ENCODE measurements at regions not wholly inside any gene's neighbourhood (a gene's known extent, or its start where the extent isn't known, plus 50 kb on each side); places are given as distances from the start of the nearest gene placed in this dataset.
"Not testable (repeated sequence)": the region's sequence is repeated elsewhere in the genome, so short reads cannot be mapped to it uniquely, and the experiment has no call there.

DNA sequence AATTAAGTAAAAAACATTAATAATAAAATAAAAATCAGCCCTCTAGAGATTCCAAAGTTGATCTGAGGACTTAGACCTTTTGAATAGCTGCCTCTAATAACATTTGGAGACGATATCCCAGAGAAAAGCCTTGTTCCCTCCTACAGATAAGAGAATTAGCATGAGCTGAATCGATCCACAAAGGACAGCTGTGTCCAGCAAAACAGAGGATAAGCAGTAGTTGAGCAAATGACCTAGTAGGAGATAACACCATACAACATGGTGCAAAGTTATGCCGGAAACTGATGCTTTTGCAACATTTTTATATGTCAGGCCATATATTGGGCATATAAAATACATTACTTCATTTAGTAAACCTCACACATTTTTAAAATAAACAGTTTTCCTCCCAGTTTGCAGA lies 212.2 kb upstream of the PRR16 start:
- no peak for DNase-seq

GRCh38 chr5:120252839-120253238 lies 211.3 kb upstream of the PRR16 start:
- DNase-seq: no peak

GRCh38 chr5:120254385-120254784 lies 209.7 kb upstream of the PRR16 start:
- no peak for DNase-seq

DNA sequence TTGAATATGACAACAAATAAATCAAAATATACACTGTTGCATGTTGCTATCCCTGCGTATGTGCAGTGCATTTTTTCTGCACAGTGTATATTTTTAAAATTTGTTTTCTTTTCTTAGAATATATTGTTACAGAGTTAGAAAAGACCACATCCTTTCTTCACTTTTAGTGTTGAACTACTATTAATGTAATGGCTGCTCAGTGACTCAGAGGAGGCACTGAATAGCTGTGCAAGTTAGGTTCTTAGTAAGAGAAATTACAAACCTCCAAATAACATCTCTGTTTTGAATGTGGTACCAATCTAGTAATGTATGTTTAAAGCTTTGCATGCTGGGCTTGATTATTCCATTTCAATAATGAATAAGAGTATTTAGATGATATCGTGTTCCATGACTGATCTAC lies 208.9 kb upstream of the PRR16 start:
- DNase-seq: no peak

DNA sequence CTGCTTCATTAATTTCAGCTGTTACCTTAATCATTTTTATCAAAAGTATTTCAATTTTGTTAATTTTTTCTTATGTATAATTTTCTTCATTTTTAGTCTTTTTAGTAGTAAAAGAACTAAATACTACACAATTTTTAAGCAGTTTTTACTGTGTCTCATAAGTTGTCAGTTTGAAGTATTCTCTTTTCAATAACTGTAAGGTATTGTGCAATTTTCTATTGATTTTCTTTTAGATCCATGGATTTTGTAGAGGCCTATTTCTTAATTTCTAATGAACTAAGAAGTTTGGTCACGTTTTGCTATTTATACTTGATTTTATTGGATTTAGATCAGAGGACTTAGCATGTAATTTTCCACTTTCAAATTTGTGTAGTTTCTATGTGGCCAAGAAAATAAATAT lies 207.7 kb upstream of the PRR16 start:
- no peak for DNase-seq

DNA sequence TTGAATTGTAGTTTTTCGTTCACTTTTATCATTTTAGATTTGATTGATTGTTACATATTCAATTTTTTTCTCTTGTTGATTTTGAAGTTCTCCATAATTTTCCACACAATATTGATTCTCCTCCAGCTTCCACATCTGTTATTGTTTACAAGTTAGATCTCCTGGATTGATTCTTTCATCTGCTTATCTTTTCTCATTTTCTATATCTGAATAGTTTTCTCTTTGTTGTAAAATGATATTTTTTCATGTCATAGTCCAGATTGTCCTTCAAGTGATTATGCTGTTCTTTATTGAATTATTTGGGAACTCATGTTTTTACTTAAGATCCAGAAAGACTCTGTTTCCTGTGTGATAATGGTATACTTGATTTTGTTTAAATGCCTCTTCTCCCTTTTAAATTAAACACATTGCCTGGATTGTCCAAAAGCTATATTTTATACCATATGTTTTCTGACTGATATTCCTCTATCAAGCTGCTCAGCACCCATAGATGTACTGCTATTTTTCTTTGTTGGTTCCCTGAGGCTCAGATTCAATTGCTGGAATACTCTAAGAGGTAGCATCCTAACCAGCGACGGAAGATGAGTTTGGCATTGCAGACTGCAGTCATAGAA lies 206.6 kb upstream of the PRR16 start:
- DNase-seq: no peak

- no peak for DNase-seq
Observed at GRCh38 chr5:120258123-120258522, 206.0 kb upstream of the PRR16 start.

- DNase-seq: no peak
Observed at GRCh38 chr5:120260651-120261050, 203.4 kb upstream of the PRR16 start.

- DNase-seq: no peak
Observed at GRCh38 chr5:120270498-120270897, 193.6 kb upstream of the PRR16 start.

DNA sequence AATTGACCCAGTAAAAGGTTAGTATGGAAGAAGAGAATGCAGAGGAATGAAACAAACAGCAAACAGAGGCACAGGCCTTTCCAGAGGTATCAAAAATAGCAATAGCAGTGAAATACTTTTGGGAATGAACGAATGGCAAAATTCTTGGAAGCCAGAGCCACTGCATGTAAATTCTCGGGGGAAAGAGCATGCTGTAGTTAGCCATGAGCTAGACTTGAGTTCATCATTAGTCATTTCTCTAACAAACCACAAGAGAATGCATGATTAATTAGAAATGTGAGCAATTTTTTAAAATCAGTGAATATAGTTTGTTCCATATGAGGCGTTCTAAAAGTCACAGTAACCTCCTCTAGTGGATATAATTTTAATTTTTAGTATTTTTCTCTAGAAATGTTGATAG lies 170.3 kb upstream of the PRR16 start:
- DNase-seq: no peak

DNA sequence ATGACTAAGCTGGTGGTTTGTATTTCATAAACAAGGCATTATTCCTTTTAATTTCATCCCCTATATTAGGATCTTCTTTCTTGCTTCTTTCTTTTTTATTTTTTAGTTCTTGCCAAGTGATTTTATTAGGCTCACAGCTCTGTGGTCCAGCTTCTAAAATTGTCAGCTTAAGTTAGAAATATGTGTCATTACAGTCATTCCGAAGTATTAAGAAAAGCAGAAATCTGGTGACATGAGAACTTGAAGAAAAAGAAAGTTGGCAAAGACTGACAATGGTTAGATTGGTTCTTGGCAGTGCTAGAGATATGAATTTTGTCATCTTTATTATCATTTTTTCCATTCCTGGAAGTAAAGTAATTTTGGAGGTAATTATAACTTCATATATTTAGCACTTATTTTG lies 166.5 kb upstream of the PRR16 start:
- DNase-seq: no peak

DNA sequence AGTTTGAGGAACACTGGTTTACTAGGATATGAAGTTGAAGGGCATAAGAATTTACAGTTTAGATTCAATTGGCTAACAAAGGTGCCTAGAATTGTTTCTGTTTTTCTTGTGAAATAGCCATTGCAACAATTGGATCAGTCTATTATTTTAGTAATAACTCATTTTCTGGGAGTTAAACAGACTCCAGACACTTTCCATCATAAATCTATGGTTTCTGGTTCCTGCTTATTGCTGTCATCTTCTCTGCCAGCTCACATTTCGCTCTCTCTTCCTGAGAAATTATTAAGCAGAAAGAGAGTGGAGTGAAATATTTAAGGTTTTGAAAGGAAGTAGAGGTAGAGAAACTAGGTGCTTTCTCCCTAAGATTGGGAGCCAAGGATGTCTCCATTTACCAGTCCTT lies 165.1 kb upstream of the PRR16 start:
- DNase-seq: no peak

DNA sequence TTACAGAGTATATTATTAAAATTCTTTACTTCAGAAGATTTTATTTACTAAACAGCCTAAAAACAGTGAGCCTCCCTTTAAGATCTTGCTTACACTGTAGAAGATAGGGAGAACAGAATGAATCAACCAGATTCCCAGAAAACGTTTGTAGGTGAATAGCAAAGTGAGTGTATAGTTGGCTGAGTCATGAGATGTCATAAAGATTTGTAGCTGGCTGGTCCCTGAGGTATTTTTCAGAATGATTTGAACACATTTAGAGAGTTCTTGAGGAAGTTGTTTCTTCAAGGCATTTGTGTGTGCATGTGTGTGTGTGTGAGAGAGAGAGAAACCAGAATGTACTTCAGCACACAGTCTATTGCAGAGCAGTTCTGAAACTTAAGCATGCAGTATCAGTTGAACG lies 159.4 kb upstream of the PRR16 start:
- DNase-seq: no peak

- no peak for DNase-seq
Observed at GRCh38 chr5:120306303-120306702, 157.8 kb upstream of the PRR16 start.

DNA sequence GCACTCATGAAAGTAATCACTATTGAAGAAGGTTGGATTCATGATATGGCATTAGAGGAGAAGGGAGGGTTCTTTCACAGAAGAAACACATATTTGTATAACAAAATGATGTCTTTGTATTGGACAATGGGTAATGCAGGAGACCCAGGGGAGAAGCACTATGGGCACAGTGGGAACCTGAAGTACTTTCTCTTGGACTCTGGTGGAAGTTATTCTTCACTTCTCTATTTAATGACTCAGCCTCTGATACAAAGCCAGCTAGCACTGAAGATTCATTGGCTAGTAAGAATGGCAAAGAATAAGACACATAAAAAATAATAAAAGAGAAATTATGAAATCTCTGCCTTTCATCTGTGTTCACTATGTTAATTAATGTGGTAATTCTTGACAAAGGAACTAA lies 149.9 kb upstream of the PRR16 start:
- DNase-seq: no peak

DNA sequence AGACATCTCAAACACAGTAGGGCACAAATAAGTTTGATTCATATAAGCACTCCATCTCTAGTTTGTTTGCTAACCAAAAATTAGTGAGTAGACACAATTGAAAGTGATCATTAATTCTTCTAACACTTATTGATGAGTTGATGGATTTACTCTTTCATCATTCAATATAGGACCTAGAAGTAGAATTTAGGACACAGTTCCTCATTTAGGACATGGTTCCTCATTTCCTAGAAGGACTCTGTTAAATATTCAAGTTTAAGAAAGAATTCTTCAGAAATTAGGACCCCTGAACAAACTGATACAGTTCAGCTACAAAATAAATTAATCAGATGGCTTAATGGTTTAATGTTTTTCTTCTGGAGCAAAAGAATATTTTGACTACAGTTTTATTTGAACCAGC lies 143.5 kb upstream of the PRR16 start:
- DNase-seq: no peak

GRCh38 chr5:120326651-120327050 lies 137.4 kb upstream of the PRR16 start:
- DNase-seq: no peak

DNA sequence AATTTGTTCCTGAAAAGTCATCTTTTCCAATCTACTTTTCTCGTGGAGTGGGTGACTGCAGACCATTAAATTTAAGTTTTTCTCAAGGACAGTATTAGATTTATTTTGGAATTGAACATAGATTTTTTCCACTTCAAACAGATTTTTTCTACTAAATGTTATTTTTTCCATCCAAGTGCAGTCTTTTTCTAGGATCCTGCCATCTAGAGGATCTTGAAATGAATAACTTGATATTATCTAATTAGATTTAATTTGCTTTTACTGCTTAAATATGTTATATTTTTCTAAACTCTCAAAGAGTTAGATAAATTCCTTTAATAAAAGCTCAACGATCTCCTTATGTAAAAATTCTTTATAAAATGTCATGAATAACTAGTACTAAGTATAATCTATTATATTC lies 136.9 kb upstream of the PRR16 start:
- no peak for DNase-seq

DNA sequence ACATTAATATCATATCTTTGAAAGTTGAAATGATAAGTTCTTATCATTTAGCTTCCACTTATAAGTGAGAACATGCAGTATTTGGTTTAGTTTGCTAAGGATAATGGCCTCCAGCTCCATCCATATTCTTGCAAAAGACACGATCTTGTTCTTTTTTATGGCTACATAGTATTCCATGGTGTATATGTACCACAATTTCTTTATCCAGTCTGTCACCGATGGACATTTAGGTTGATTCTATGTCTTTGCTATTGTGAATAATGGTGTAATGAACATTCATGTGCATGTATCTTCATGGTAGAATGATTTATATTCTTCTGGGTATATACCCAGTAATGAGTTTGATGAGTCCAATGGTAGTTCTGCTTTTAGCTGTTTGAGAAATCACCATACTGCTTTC lies 135.0 kb upstream of the PRR16 start:
- DNase-seq: no peak

DNA sequence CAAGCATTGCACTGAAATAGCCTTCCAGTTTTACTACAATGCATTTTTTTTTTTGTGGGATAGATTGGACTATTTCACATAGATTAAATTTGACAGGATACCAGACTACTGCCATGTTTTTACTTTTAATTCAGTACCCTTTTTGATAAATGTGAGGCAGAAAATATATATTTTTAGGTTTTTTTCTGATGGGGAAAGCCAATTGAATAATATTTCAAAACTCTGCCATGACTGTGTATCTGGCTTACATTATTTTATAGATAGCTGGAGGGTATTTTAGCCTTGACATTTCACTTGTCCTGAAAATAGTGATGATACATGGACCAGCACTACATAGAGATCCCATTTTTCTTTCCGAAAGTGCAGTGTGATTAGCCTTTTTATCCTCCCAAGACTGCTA lies 133.5 kb upstream of the PRR16 start:
- no peak for DNase-seq

DNA sequence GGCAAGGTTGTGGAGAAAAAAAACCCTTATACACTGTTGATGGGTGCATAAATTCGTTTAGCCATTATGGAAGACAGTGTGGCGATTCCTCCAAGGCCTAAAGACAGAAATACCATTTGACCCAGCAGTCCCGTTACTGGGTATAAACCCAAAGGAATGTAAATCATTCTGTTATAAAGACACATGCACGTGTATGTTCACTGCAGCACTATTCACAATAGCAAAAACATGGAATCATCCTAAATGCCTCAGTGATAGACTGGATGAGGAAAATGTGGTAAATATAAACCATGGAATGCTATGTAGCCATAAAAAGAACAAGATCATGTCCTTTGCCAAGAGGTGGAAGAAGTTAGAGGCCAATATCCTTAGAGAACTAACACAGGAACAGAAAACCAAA lies 119.9 kb upstream of the PRR16 start:
- DNase-seq: no peak

GRCh38 chr5:120345947-120346346 lies 118.2 kb upstream of the PRR16 start:
- no peak for DNase-seq

DNA sequence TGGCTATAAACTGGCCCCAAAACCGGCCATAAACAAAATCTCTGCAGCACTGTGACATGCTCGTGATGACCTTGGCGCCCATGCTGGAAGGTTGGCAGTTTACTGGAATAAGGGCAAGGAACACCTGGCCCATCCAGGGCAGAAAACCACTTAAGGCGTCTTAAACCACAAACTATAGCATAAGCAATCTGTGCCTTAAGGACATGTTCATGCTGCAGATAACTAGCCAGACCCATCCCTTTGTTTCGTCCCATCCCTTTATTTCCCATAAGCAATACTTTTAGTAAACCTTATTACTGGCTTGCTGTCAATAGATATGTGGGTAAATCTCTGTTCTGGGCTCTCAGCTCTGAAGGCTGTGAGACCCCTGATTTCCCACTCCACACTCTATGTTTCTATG lies 113.0 kb upstream of the PRR16 start:
- DNase-seq: not testable (repeated sequence)

DNA sequence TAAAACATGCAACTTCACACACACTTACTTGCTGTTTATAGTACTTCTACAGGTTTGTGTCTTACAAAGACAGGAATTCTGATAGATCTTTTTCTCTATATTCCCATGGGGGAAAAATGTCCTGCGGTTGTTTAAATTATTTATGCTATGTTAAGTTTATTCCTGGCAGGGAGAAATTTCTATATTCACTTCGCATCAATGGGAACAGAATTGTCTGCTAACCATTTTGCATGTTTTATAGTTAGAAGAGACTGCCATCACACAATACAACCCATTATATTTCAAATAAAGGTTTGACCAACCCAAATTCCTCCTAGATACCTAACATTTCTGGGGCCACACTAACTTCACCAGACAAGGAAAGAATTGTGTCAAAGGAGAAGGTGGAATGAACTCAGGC lies 110.0 kb upstream of the PRR16 start:
- no peak for DNase-seq

GRCh38 chr5:120358949-120359348 lies 105.2 kb upstream of the PRR16 start:
- no peak for DNase-seq

DNA sequence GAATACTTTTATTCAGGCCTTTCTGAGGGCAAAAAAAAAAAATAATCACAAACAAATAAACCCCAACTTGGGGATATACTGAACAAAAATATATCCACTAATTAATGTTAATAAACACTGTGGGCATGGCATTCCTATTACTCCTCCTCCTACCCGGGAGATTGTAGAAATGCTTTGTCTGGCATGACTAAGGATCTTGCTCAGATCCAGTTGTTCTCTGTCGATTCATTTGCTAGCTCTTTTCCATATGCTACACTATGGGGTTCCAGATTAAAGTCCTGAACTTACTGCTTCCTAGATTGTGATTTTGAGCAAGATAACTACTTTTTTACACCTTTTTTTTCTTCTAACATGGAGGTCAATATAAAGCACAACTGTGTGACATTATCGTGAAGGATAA lies 102.2 kb upstream of the PRR16 start:
- DNase-seq: no peak
